ENCODE measurements at regions not wholly inside any gene's neighbourhood (a gene's known extent, or its start where the extent isn't known, plus 50 kb on each side); places are given as distances from the start of the nearest gene placed in this dataset.

GRCh38 chr3:168579010-168579409 is 483.3 kb upstream of the GOLIM4 start:
- no peak overlapping the region for H3K4me2 ChIP-seq (ENCODE audit: low read length)
- no peaks in the 10 kb centered on the region for H3K9me3 ChIP-seq (replicated peaks; ENCODE audit: low read length)
- no peaks in the 10 kb centered on the region for H3K36me3 ChIP-seq (ENCODE audit: insufficient read depth, low read length)
- H3K4me3 ChIP-seq (ENCODE audit: low read length), result no peak overlapping the region
- no peaks in the 10 kb centered on the region for H3K27me3 ChIP-seq (ENCODE audit: control insufficient read depth, insufficient read depth, low read length)
- H3K9ac ChIP-seq (ENCODE audit: low read depth, low read length), result no peak overlapping the region
- no peaks in the 10 kb centered on the region for H3K4me1 ChIP-seq (ENCODE audit: control insufficient read depth, insufficient read depth, low read length)

GRCh38 chr3:168575750-168576149 is 480.0 kb upstream of the GOLIM4 start:
- Histone ChIP-seq H3K4me3 (ENCODE audit: low read length) (no peak overlapping the region), H3K36me3 (ENCODE audit: insufficient read depth, low read length) (no peaks in the 10 kb centered on the region), H3K9ac (ENCODE audit: low read depth, low read length) (no peak overlapping the region), H3K9me3 (replicated peaks; ENCODE audit: low read length) (no peaks in the 10 kb centered on the region), H3K4me2 (ENCODE audit: low read length) (no peak overlapping the region), H3K27me3 (ENCODE audit: control insufficient read depth, insufficient read depth, low read length) (no peaks in the 10 kb centered on the region), H3K4me1 (ENCODE audit: control insufficient read depth, insufficient read depth, low read length) (no peaks in the 10 kb centered on the region)

DNA sequence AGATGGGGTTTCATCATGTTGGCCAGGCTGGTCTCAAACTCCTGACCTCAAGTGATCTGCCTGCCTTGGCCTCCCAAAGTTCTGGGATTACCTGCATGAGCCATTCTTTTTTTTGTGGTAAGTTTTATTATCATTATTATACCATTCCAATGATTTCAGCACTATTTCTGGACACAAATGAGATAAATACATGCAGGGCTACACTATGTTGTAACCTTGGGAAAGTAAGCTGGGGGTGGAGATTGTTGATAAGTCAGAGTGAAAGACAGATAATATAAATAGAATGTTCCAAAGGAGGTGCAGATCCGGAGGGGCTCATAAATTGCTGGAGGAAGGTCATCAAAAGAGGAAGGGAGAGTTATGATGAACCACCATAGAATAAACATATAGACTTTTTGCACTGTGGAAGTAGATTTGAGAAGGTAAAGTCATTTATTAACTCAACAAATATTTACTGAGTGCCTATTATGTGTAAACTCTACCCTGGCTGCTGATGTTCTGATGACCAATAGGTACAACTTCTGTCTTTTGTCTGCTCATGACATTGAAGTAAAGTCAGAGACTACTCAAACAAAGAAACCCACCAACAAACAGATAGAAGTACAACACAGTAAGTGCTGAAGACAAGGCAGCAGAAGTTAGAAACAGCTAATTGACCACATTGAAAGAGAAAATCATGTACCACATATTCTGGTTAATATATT is 478.9 kb upstream of the GOLIM4 start:
- Histone ChIP-seq H3K27me3 (ENCODE audit: control insufficient read depth, insufficient read depth, low read length) (no peaks in the 10 kb centered on the region), H3K4me2 (ENCODE audit: low read length) (no peak overlapping the region), H3K9ac (ENCODE audit: low read depth, low read length) (no peak overlapping the region), H3K9me3 (replicated peaks; ENCODE audit: low read length) (no peaks in the 10 kb centered on the region), H3K4me3 (ENCODE audit: low read length) (no peak overlapping the region), H3K36me3 (ENCODE audit: insufficient read depth, low read length) (no peaks in the 10 kb centered on the region), H3K4me1 (ENCODE audit: control insufficient read depth, insufficient read depth, low read length) (no peaks in the 10 kb centered on the region)

GRCh38 chr3:168570404-168571155 is 474.9 kb upstream of the GOLIM4 start:
- no peak overlapping the region for H3K4me3 ChIP-seq (ENCODE audit: low read length)
- no peak overlapping the region for H3K4me2 ChIP-seq (ENCODE audit: low read length)
- no peaks in the 10 kb centered on the region for H3K4me1 ChIP-seq (ENCODE audit: control insufficient read depth, insufficient read depth, low read length)
- no peak overlapping the region for H3K9ac ChIP-seq (ENCODE audit: low read depth, low read length)
- H3K9me3 ChIP-seq (replicated peaks; ENCODE audit: low read length), result no peaks in the 10 kb centered on the region
- no peaks in the 10 kb centered on the region for H3K27me3 ChIP-seq (ENCODE audit: control insufficient read depth, insufficient read depth, low read length)
- H3K36me3 ChIP-seq (ENCODE audit: insufficient read depth, low read length), result no peaks in the 10 kb centered on the region

- Histone ChIP-seq H3K9me3 (replicated peaks; ENCODE audit: low read length) (no peaks in the 10 kb centered on the region), H3K4me1 (ENCODE audit: control insufficient read depth, insufficient read depth, low read length) (no peaks in the 10 kb centered on the region), H3K9ac (ENCODE audit: low read depth, low read length) (no peak overlapping the region), H3K4me2 (ENCODE audit: low read length) (no peak overlapping the region), H3K27me3 (ENCODE audit: control insufficient read depth, insufficient read depth, low read length) (no peaks in the 10 kb centered on the region), H3K4me3 (ENCODE audit: low read length) (no peak overlapping the region), H3K36me3 (ENCODE audit: insufficient read depth, low read length) (no peaks in the 10 kb centered on the region)
Measured at GRCh38 chr3:168558728-168559411, 463.1 kb upstream of the GOLIM4 start.

DNA sequence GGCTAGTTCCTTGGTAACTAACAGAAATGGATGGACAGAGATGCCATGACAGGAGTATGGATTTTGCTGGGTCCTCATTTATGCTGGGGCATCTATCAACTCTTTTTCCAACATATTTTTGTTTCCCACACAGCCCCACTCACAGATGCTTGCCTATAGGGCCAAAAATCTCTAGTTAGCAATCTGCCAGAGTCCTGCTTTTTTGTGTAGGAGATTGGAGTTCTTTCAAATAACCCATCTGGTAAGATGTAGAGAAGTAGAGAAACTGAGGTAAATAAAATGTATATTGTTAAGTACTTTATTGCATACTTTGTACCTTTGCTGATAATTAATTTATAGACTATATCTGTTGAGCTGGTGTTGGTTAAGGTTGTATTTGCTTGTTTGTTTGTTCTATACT is 456.5 kb upstream of the GOLIM4 start:
- Histone ChIP-seq H3K36me3 (ENCODE audit: insufficient read depth, low read length) (no peaks in the 10 kb centered on the region), H3K27me3 (ENCODE audit: control insufficient read depth, insufficient read depth, low read length) (no peaks in the 10 kb centered on the region), H3K9me3 (replicated peaks; ENCODE audit: low read length) (no peaks in the 10 kb centered on the region), H3K4me1 (ENCODE audit: control insufficient read depth, insufficient read depth, low read length) (no peaks in the 10 kb centered on the region), H3K9ac (ENCODE audit: low read depth, low read length) (no peak overlapping the region), H3K4me2 (ENCODE audit: low read length) (no peak overlapping the region), H3K4me3 (ENCODE audit: low read length) (no peak overlapping the region)

DNA sequence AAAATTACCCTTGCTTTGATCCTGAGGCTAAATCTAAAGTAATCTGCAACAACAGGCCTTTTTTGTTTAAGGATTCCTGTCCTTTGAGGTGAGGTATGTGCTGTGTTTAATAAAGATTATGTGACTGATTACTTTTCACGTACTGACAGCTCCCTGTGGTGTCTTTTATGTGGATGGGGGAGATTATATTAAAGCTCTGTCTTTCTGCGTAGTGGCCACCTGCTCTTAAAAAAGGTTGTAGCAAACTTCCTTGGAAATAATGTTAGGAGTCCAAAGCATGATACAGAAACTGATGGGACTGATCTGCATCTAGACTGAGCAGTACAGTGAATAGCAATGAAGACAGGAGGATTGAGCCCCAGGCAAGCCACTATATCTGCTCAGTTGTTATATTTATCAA is 453.0 kb upstream of the GOLIM4 start:
- H3K9me3 ChIP-seq (replicated peaks; ENCODE audit: low read length), result no peaks in the 10 kb centered on the region
- no peak overlapping the region for H3K4me2 ChIP-seq (ENCODE audit: low read length)
- H3K36me3 ChIP-seq (ENCODE audit: insufficient read depth, low read length), result no peaks in the 10 kb centered on the region
- H3K9ac ChIP-seq (ENCODE audit: low read depth, low read length), result no peak overlapping the region
- H3K4me3 ChIP-seq (ENCODE audit: low read length), result no peak overlapping the region
- H3K27me3 ChIP-seq (ENCODE audit: control insufficient read depth, insufficient read depth, low read length), result no peaks in the 10 kb centered on the region
- H3K4me1 ChIP-seq (ENCODE audit: control insufficient read depth, insufficient read depth, low read length), result no peaks in the 10 kb centered on the region

GRCh38 chr3:168546707-168547106 is 451.0 kb upstream of the GOLIM4 start:
- Histone ChIP-seq H3K4me2 (ENCODE audit: low read length) (no peak overlapping the region), H3K9me3 (replicated peaks; ENCODE audit: low read length) (no peaks in the 10 kb centered on the region), H3K36me3 (ENCODE audit: insufficient read depth, low read length) (no peaks in the 10 kb centered on the region), H3K4me1 (ENCODE audit: control insufficient read depth, insufficient read depth, low read length) (no peaks in the 10 kb centered on the region), H3K27me3 (ENCODE audit: control insufficient read depth, insufficient read depth, low read length) (no peaks in the 10 kb centered on the region), H3K9ac (ENCODE audit: low read depth, low read length) (no peak overlapping the region), H3K4me3 (ENCODE audit: low read length) (no peak overlapping the region)

- H3K27me3 ChIP-seq (ENCODE audit: control insufficient read depth, insufficient read depth, low read length), result no peaks in the 10 kb centered on the region
- no peak overlapping the region for H3K4me2 ChIP-seq (ENCODE audit: low read length)
- H3K4me3 ChIP-seq (ENCODE audit: low read length), result no peak overlapping the region
- H3K9me3 ChIP-seq (replicated peaks; ENCODE audit: low read length), result no peaks in the 10 kb centered on the region
- H3K36me3 ChIP-seq (ENCODE audit: insufficient read depth, low read length), result no peaks in the 10 kb centered on the region
- no peaks in the 10 kb centered on the region for H3K4me1 ChIP-seq (ENCODE audit: control insufficient read depth, insufficient read depth, low read length)
- H3K9ac ChIP-seq (ENCODE audit: low read depth, low read length), result no peak overlapping the region
Measured at GRCh38 chr3:168545591-168545990, 449.9 kb upstream of the GOLIM4 start.

DNA sequence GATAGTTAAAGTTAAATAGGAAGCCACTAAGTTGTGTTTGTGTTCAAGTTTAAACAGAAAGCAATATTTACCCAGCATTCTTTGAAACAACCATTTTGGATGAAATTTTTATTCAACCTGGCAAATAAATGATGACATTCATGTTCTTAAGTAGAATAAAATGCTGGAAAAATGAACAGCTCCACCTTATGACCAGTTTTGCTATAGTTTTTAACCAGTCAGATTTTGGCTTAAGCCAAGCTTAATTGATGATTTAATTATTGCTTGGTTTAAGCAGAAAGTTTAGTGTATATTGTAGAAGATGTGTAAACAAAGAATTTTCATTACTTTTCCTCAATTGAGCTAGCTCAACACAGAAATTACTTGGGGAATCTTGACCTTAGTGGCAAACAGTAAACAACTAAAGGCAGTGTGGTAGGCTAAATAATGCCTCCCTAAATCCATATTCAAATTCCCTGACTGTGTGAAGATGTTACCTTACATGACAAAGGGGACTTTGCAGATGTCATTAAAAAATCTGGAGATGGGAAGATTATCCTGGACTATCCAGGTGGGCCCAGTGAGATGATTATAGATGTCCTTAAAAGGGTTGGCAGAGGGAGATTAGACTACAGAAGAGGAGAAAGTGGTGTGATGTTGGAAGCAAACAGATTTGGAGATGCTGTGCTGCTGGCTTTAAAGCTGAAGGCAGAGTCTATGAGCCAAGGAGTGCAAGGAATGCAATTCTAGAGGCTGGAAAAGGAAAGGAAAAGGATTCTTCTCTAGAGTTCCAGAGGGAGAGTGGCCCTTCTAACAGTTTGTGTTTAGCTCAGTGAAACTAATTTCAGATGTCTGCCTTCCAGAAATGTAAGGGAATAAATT is 448.6 kb upstream of the GOLIM4 start:
- Histone ChIP-seq H3K9me3 (replicated peaks; ENCODE audit: low read length) (no peaks in the 10 kb centered on the region), H3K27me3 (ENCODE audit: control insufficient read depth, insufficient read depth, low read length) (no peaks in the 10 kb centered on the region), H3K4me3 (ENCODE audit: low read length) (no peak overlapping the region), H3K36me3 (ENCODE audit: insufficient read depth, low read length) (no peaks in the 10 kb centered on the region), H3K9ac (ENCODE audit: low read depth, low read length) (no peak overlapping the region), H3K4me2 (ENCODE audit: low read length) (no peak overlapping the region), H3K4me1 (ENCODE audit: control insufficient read depth, insufficient read depth, low read length) (no peaks in the 10 kb centered on the region)

DNA sequence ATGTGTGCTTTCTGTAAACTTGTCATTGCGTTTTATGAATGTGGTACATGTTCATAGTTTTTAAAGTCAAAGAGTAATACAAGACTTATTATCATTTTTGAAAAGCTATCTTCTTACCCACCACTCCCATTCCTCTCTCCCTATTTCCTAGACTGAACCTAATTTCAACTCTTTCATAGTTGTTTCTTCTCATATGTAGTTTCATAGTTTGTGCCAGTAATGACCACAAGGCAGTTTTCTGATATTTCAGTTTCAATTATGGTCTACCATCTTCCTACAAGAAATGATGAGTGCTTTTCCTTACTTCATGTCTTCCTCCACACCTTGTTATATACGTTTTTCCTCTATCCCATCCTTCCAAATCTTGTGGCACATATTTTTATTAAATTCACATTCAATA is 445.0 kb upstream of the GOLIM4 start:
- Histone ChIP-seq H3K9me3 (replicated peaks; ENCODE audit: low read length) (no peaks in the 10 kb centered on the region), H3K4me3 (ENCODE audit: low read length) (no peak overlapping the region), H3K4me1 (ENCODE audit: control insufficient read depth, insufficient read depth, low read length) (no peaks in the 10 kb centered on the region), H3K4me2 (ENCODE audit: low read length) (no peak overlapping the region), H3K36me3 (ENCODE audit: insufficient read depth, low read length) (no peaks in the 10 kb centered on the region), H3K9ac (ENCODE audit: low read depth, low read length) (no peak overlapping the region), H3K27me3 (ENCODE audit: control insufficient read depth, insufficient read depth, low read length) (no peaks in the 10 kb centered on the region)

All from skeletal muscle satellite cell (primary cell).